ENCODE measurements at regions not wholly inside any gene's neighbourhood (a gene's known extent, or its start where the extent isn't known, plus 50 kb on each side); places are given as distances from the start of the nearest gene placed in this dataset.

- Histone ChIP-seq H3K27ac (ENCODE audit: low read depth, low read length) (no peak overlapping the region), H3K9me3 (ENCODE audit: insufficient read depth, low read length) (no peaks in the 10 kb centered on the region), H3K27me3 (ENCODE audit: low read length) (no peaks in the 10 kb centered on the region), H2AFZ (ENCODE audit: low read depth, low read length, severe bottlenecking) (no peak overlapping the region), H3K4me2 (ENCODE audit: low read depth, low read length, poor library complexity, severe bottlenecking) (no peak overlapping the region), H3F3A (ENCODE audit: insufficient read depth) (no peaks in the 10 kb centered on the region), H3K36me3 (ENCODE audit: low read length) (no peaks in the 10 kb centered on the region), H3K9me2 (replicated peaks; ENCODE audit: insufficient read depth, low read length) (no peaks in the 10 kb centered on the region), H3K4me3 (ENCODE audit: insufficient read depth, low read length, poor library complexity, severe bottlenecking) (no peak overlapping the region), H3K9ac (ENCODE audit: low read length) (no peak overlapping the region), H3K79me2 (ENCODE audit: insufficient read depth, low read length) (no peaks in the 10 kb centered on the region), H4K20me1 (ENCODE audit: low read depth, low read length) (no peaks in the 10 kb centered on the region)
- no peak for TF ChIP-seq CTCF (IDR thresholded peaks at IDR 0.05; ENCODE audit: insufficient read depth, low read length, poor library complexity, severe bottlenecking)
- TF ChIP-seq EZH2phosphoT487 (conservative IDR thresholded peaks at IDR 0.05; ENCODE audit: low read length): no peak
Observed at GRCh38 chr2:140108706-140109475, 1328.7 kb upstream of the NXPH2 start.

GRCh38 chr2:140091926-140092325 lies 1311.7 kb upstream of the NXPH2 start:
- H3K9me3 ChIP-seq (ENCODE audit: insufficient read depth, low read length): no peaks in the 10 kb centered on the region
- H3K4me3 ChIP-seq (ENCODE audit: insufficient read depth, low read length, poor library complexity, severe bottlenecking): no peak overlapping the region
- no peak overlapping the region for H3K4me2 ChIP-seq (ENCODE audit: low read depth, low read length, poor library complexity, severe bottlenecking)
- no peaks in the 10 kb centered on the region for H3K9me2 ChIP-seq (replicated peaks; ENCODE audit: insufficient read depth, low read length)
- no peaks in the 10 kb centered on the region for H3K36me3 ChIP-seq (ENCODE audit: low read length)
- no peak overlapping the region for H3K9ac ChIP-seq (ENCODE audit: low read length)
- H3F3A ChIP-seq (ENCODE audit: insufficient read depth): no peaks in the 10 kb centered on the region
- no peak overlapping the region for H2AFZ ChIP-seq (ENCODE audit: low read depth, low read length, severe bottlenecking)
- no peak for TF ChIP-seq CTCF (IDR thresholded peaks at IDR 0.05; ENCODE audit: insufficient read depth, low read length, poor library complexity, severe bottlenecking)
- no peak for TF ChIP-seq EZH2phosphoT487 (conservative IDR thresholded peaks at IDR 0.05; ENCODE audit: low read length)
- H3K79me2 ChIP-seq (ENCODE audit: insufficient read depth, low read length): no peaks in the 10 kb centered on the region
- no peak overlapping the region for H3K27ac ChIP-seq (ENCODE audit: low read depth, low read length)
- no peaks in the 10 kb centered on the region for H3K27me3 ChIP-seq (ENCODE audit: low read length)
- no peaks in the 10 kb centered on the region for H4K20me1 ChIP-seq (ENCODE audit: low read depth, low read length)

- no peak overlapping the region for H3K27ac ChIP-seq (ENCODE audit: low read depth, low read length)
- H3K27me3 ChIP-seq (ENCODE audit: low read length): no peaks in the 10 kb centered on the region
- no peaks in the 10 kb centered on the region for H3K9me2 ChIP-seq (replicated peaks; ENCODE audit: insufficient read depth, low read length)
- TF ChIP-seq EZH2phosphoT487 (conservative IDR thresholded peaks at IDR 0.05; ENCODE audit: low read length) (no peak), CTCF (IDR thresholded peaks at IDR 0.05; ENCODE audit: insufficient read depth, low read length, poor library complexity, severe bottlenecking) (no peak)
- no peak overlapping the region for H3K9ac ChIP-seq (ENCODE audit: low read length)
- no peak overlapping the region for H2AFZ ChIP-seq (ENCODE audit: low read depth, low read length, severe bottlenecking)
- H3F3A ChIP-seq (ENCODE audit: insufficient read depth): no peaks in the 10 kb centered on the region
- no peaks in the 10 kb centered on the region for H4K20me1 ChIP-seq (ENCODE audit: low read depth, low read length)
- no peaks in the 10 kb centered on the region for H3K79me2 ChIP-seq (ENCODE audit: insufficient read depth, low read length)
- no peaks in the 10 kb centered on the region for H3K36me3 ChIP-seq (ENCODE audit: low read length)
- H3K9me3 ChIP-seq (ENCODE audit: insufficient read depth, low read length): no peaks in the 10 kb centered on the region
- no peak overlapping the region for H3K4me2 ChIP-seq (ENCODE audit: low read depth, low read length, poor library complexity, severe bottlenecking)
- H3K4me3 ChIP-seq (ENCODE audit: insufficient read depth, low read length, poor library complexity, severe bottlenecking): no peak overlapping the region
Observed at GRCh38 chr2:140086964-140087363, 1306.8 kb upstream of the NXPH2 start.
